OCI-LY7 (cell line): ENCODE measurements at regions not wholly inside any gene's neighbourhood (a gene's known extent, or its start where the extent isn't known, plus 50 kb on each side); places are given as distances from the start of the nearest gene placed in this dataset.

ENCODE experiments used
- BruUV-seq: library from RNA; stranded (reverse); fragments of 400-500 nt; replicated peaks from 2 replicates; lab custom pipeline; 2021; lab: Mats Ljungman, UMichigan
- CTCF ChIA-PET: fragments of 300-600 bp; sonication (Branson Sonifier 250); formaldehyde crosslinking; loops from one replicate; lab custom pipeline; 2022; ENCODE audit warnings: antibody characterized with exemption; ENCODE audit not compliant: unreplicated experiment; lab: Charles Lee
- POLR2A ChIA-PET: fragments of 300-600 bp; sonication (Branson Sonifier 250); formaldehyde crosslinking; loops from one replicate; lab custom pipeline; 2022; ENCODE audit warnings: antibody characterized with exemption; lab: Charles Lee
- DNase-seq: peaks from one replicate; pipeline ENCODE4 v3.0.0-alpha.2; 2015; ENCODE audit warnings: low spot score
- H2AFZ ChIP-seq: fragments of 200-600 bp; sonication (generic), shearing (Covaris generic); 2 replicates; pipeline ENCODE4 v1.6.1; 2014; ENCODE audit warnings: mild to moderate bottlenecking, antibody characterized with exemption, low read length, moderate library complexity
- H3K27ac ChIP-seq: fragments of 200-600 bp; sonication (generic); 2 replicates; pipeline ENCODE4 v1.5.1; 2014; ENCODE audit warnings: mixed run types, low read depth, mild to moderate bottlenecking, moderate library complexity, low read length, inconsistent platforms; ENCODE audit not compliant: poor library complexity, severe bottlenecking
- H3K36me3 ChIP-seq: fragments of 200-600 bp; sonication (generic); 2 replicates; pipeline ENCODE4 v1.6.1; 2014; ENCODE audit warnings: mild to moderate bottlenecking, antibody characterized with exemption, low read length, moderate library complexity, mixed read lengths; ENCODE audit not compliant: insufficient read depth
- H3K4me1 ChIP-seq: fragments of 200-600 bp; sonication (generic); 2 replicates; pipeline ENCODE4 v1.5.1; 2014; ENCODE audit warnings: mild to moderate bottlenecking, low read length; ENCODE audit not compliant: insufficient read depth, poor library complexity, severe bottlenecking
- H3K4me2 ChIP-seq: fragments of 200-600 bp; sonication (generic); 2 replicates; pipeline ENCODE4 v1.6.1; 2014; ENCODE audit warnings: mild to moderate bottlenecking, low read length
- H3K4me3 ChIP-seq: fragments of 200-600 bp; sonication (generic); 2 replicates; pipeline ENCODE4 v1.5.1; 2014; ENCODE audit warnings: mild to moderate bottlenecking, low read depth, low read length; ENCODE audit not compliant: poor library complexity, severe bottlenecking
- H3K79me2 ChIP-seq: fragments of 200-600 bp; sonication (generic); 2 replicates; pipeline ENCODE4 v1.6.1; 2016; ENCODE audit warnings: low read depth, mild to moderate bottlenecking, low read length, moderate library complexity, mixed read lengths; ENCODE audit not compliant: insufficient read depth
- H3K9me2 ChIP-seq: fragments of 200-600 bp; sonication (generic); 2 replicates; pipeline ENCODE4 v1.6.1; 2016; ENCODE audit warnings: mild to moderate bottlenecking, low read length, mixed read lengths; ENCODE audit not compliant: insufficient read depth
- H3K9me3 ChIP-seq: fragments of 200-600 bp; sonication (generic); 2 replicates; pipeline ENCODE4 v1.6.1; 2014; ENCODE audit warnings: mild to moderate bottlenecking, mixed run types, low read length, mixed read lengths
- H4K20me1 ChIP-seq: fragments of 200-600 bp; sonication (generic); 2 replicates; pipeline ENCODE4 v1.6.1; 2014; ENCODE audit warnings: mild to moderate bottlenecking, antibody characterized with exemption, low read length, moderate library complexity, mixed read lengths; ENCODE audit not compliant: insufficient read depth
- EZH2phosphoT487 ChIP-seq: fragments of 200-600 bp; sonication (generic); IDR thresholded peaks from 2 replicates; pipeline ENCODE4 v1.6.1; 2018; ENCODE audit warnings: low read depth, borderline replicate concordance, mild to moderate bottlenecking, mixed run types, antibody characterized with exemption, low read length, moderate library complexity, mixed read lengths
- intact Hi-C: fragments of 100-400 bp; cut with micrococcal nuclease; formaldehyde crosslinking; loops from one replicate; pipeline ENCODE4 v1.10.0; 2022; ENCODE audit not compliant: unreplicated experiment
- TF ChIP-seq, protein P1 (sequence below): fragments of 200-600 bp; sonication (generic); conservative IDR thresholded peaks from 2 replicates; pipeline ENCODE4 v1.5.1; 2014; ENCODE audit warnings: mild to moderate bottlenecking, antibody characterized with exemption, low read length, moderate library complexity, mixed read lengths

DNA sequence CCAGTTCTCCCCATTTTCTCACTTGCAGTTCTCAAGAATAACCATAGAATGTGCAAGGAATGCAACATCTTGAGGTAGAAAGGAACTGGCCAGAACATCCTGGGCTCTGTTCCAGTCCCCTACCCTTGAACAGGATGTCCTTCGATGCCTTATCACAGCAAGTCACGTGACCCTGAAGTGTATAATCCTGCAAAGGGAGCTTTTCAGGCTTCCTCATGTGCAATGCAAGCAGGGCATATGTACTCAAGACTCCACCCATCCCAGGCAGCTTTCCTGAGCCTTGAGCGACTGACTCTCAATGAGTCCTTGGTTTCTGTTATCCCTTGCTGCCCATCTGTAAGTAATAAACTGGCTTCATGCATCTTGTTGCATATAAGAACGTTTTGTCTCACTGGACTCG lies 311.0 kb downstream of the MRPL39 start:
- TF ChIP-seq, protein P1, sequence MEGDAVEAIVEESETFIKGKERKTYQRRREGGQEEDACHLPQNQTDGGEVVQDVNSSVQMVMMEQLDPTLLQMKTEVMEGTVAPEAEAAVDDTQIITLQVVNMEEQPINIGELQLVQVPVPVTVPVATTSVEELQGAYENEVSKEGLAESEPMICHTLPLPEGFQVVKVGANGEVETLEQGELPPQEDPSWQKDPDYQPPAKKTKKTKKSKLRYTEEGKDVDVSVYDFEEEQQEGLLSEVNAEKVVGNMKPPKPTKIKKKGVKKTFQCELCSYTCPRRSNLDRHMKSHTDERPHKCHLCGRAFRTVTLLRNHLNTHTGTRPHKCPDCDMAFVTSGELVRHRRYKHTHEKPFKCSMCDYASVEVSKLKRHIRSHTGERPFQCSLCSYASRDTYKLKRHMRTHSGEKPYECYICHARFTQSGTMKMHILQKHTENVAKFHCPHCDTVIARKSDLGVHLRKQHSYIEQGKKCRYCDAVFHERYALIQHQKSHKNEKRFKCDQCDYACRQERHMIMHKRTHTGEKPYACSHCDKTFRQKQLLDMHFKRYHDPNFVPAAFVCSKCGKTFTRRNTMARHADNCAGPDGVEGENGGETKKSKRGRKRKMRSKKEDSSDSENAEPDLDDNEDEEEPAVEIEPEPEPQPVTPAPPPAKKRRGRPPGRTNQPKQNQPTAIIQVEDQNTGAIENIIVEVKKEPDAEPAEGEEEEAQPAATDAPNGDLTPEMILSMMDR = no peak
- no peak for TF ChIP-seq EZH2phosphoT487
- Histone ChIP-seq H3K79me2 (no peaks in the 10 kb centered on the region), H3K36me3 (no peaks in the 10 kb centered on the region), H3K4me1 (no peaks in the 10 kb centered on the region), H3K4me2 (no peak overlapping the region), H3K9me2 (no peaks in the 10 kb centered on the region), H3K4me3 (no peak overlapping the region), H2AFZ (no peak overlapping the region), H4K20me1 (no peaks in the 10 kb centered on the region), H3K27ac (no peak overlapping the region), H3K9me3 (no peaks in the 10 kb centered on the region)
- ChIA-PET CTCF (no interaction called here), POLR2A (no interaction called here)
- intact Hi-C loops = no loop called here
- DNase-seq = peak; percentile 0
- BruUV-seq = no TSS peak

DNA sequence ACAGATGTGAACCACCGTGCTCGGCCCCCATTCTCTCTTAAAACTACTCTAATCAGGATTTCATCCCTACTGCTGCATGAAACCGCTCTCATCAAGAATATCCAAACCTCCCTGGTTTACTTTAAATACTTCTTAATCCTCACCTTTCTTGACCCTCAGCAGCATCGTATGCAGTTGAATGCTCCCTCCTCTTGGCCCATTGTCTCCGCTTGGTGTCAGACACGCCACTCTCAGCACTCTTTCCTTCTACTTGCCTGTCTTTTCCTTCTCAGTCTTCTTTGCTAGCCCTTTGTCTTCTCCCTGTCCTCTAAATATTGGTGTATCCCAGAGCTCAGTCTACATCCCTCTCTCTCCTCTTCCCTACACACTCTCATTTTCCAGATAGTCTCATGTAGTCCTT lies 314.9 kb downstream of the MRPL39 start:
- CTCF ChIA-PET = no interaction called here
- no peak for DNase-seq
- POLR2A ChIA-PET = no interaction called here
- no peaks in the 10 kb centered on the region for H3K4me1 ChIP-seq
- no peak overlapping the region for H3K4me3 ChIP-seq
- no peak overlapping the region for H3K27ac ChIP-seq
- H4K20me1 ChIP-seq = no peaks in the 10 kb centered on the region
- H3K9me3 ChIP-seq = no peaks in the 10 kb centered on the region
- H3K9me2 ChIP-seq = no peaks in the 10 kb centered on the region
- intact Hi-C loops = no loop called here
- H2AFZ ChIP-seq = no peak overlapping the region
- no TSS peak for BruUV-seq
- H3K79me2 ChIP-seq = no peaks in the 10 kb centered on the region
- no peaks in the 10 kb centered on the region for H3K36me3 ChIP-seq
- TF ChIP-seq, protein P1 = no peak
- TF ChIP-seq EZH2phosphoT487 = no peak
- no peak overlapping the region for H3K4me2 ChIP-seq

DNA sequence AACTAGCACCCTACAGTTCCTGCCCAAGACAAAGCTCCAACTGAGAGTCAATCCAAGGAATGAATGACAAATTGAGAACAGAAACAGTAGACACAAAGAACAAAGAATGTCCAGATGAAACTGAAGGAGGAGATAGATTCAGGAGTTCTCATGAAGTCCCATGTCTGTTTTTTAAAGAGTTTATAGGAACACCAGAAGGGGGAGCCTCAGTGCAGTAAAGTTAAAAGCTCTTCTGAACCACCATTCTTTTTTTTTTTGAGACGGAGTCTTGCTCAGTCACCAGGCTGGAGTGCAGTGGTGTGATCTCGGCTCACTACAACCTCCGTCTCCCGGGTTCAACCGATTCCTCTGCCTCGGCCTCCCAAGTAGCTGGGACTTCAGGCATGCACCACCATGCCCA lies 323.6 kb downstream of the MRPL39 start:
- H3K9me2 ChIP-seq = no peaks in the 10 kb centered on the region
- no peak overlapping the region for H3K27ac ChIP-seq
- no peak overlapping the region for H3K4me3 ChIP-seq
- TF ChIP-seq, protein P1 = peak; percentile 33
- no peak for TF ChIP-seq EZH2phosphoT487
- H3K9me3 ChIP-seq = peaks cover 9% of the 10 kb centered on the region; the same call in 1 of the 2 replicates
- no peaks in the 10 kb centered on the region for H3K79me2 ChIP-seq
- no peak overlapping the region for H2AFZ ChIP-seq
- H3K36me3 ChIP-seq = no peaks in the 10 kb centered on the region
- intact Hi-C loops = no loop called here
- no peaks in the 10 kb centered on the region for H3K4me1 ChIP-seq
- peak; percentile 1 for DNase-seq
- no TSS peak for BruUV-seq
- H3K4me2 ChIP-seq = no peak overlapping the region
- ChIA-PET POLR2A (interaction anchor here (1.5 kb wide), 1 partner anchor 10 kb away, joined by 5 read pairs; no protein-coding TSS in a partner anchor), CTCF (no interaction called here)
- H4K20me1 ChIP-seq = no peaks in the 10 kb centered on the region
